A673 (cell line): ENCODE measurements at regions not wholly inside any gene's neighbourhood (a gene's known extent, or its start where the extent isn't known, plus 50 kb on each side); places are given as distances from the start of the nearest gene placed in this dataset.

Experiments
- BruUV-seq: library from RNA; stranded (reverse); fragments of 400-500 nt; replicated peaks from 2 replicates; lab custom pipeline; 2021; lab: Mats Ljungman, UMichigan
- CTCF ChIA-PET: fragments of 300-600 bp; sonication (Branson Sonifier 250); formaldehyde crosslinking; loops from one replicate; lab custom pipeline; 2022; ENCODE audit warnings: antibody characterized with exemption; lab: Charles Lee
- POLR2A ChIA-PET: fragments of 300-600 bp; sonication (Branson Sonifier 250); formaldehyde crosslinking; loops from one replicate; lab custom pipeline; 2022; ENCODE audit warnings: antibody characterized with exemption; ENCODE audit not compliant: low non-redundant PET; lab: Charles Lee
- DNase-seq: peaks from one replicate; pipeline ENCODE4 v3.0.0-alpha.2; 2015; ENCODE audit warnings: low spot score
- H3K27ac ChIP-seq: fragments of 200-600 bp; sonication (generic); 2 replicates; pipeline ENCODE4 v1.5.1; 2016; ENCODE audit warnings: mixed run types, low read depth, mild to moderate bottlenecking, mixed read lengths, antibody characterized with exemption, low read length; ENCODE audit not compliant: poor library complexity, severe bottlenecking
- H3K27me3 ChIP-seq: fragments of 200-600 bp; sonication (generic); replicated peaks from 2 replicates; pipeline ENCODE4 v1.6.1; 2017; ENCODE audit warnings: mixed run types, low read depth, mild to moderate bottlenecking, mixed read lengths, antibody characterized with exemption, low read length; ENCODE audit not compliant: insufficient read depth, poor library complexity
- H3K36me3 ChIP-seq: fragments of 200-600 bp; sonication (generic); 2 replicates; pipeline ENCODE4 v1.6.1; 2016; ENCODE audit warnings: mixed run types, mild to moderate bottlenecking, mixed read lengths, antibody characterized with exemption, low read length; ENCODE audit not compliant: insufficient read depth, poor library complexity, severe bottlenecking
- H3K4me1 ChIP-seq: fragments of 200-600 bp; sonication (generic); 2 replicates; pipeline ENCODE4 v1.6.1; 2017; ENCODE audit warnings: mixed run types, mild to moderate bottlenecking, mixed read lengths, antibody characterized with exemption, low read length; ENCODE audit not compliant: insufficient read depth, poor library complexity, severe bottlenecking
- H3K4me3 ChIP-seq: fragments of 200-600 bp; sonication (generic); 2 replicates; pipeline ENCODE4 v1.5.1; 2016; ENCODE audit warnings: low read depth, mixed run types, mild to moderate bottlenecking, mixed read lengths, low read length; ENCODE audit not compliant: poor library complexity, severe bottlenecking
- H3K9me3 ChIP-seq: fragments of 200-600 bp; sonication (generic); 2 replicates; pipeline ENCODE4 v1.6.1; 2016; ENCODE audit warnings: mixed run types, low read depth, mild to moderate bottlenecking, mixed read lengths, antibody characterized with exemption, low read length; ENCODE audit not compliant: poor library complexity, severe bottlenecking
- CTCF ChIP-seq: fragments of 300-800, 200-600 bp; sonication (generic); conservative IDR thresholded peaks from 2 replicates; pipeline ENCODE4 v1.5.1; 2017; ENCODE audit warnings: low read depth, mild to moderate bottlenecking, antibody characterized with exemption, low read length, moderate library complexity, mixed read lengths
- EZH2 ChIP-seq: fragments of 200-600 bp; sonication (generic); IDR thresholded peaks from 2 replicates; pipeline ENCODE4 v1.6.1; 2017; ENCODE audit warnings: borderline replicate concordance, low read depth, mild to moderate bottlenecking, mixed read lengths, antibody characterized with exemption, low read length; ENCODE audit not compliant: poor library complexity, severe bottlenecking
- intact Hi-C: fragments of 100-400 bp; cut with micrococcal nuclease; formaldehyde crosslinking; loops from one replicate; pipeline ENCODE4 v1.10.0; 2022; ENCODE audit not compliant: unreplicated experiment

GRCh38 chr6:14456941-14457340 lies 339.4 kb downstream of the CD83 start:
- H3K36me3 ChIP-seq: no peaks in the 10 kb centered on the region
- H3K4me1 ChIP-seq: no peaks in the 10 kb centered on the region
- ChIA-PET POLR2A (no interaction called here), CTCF (no interaction called here)
- H3K27ac ChIP-seq: no peak overlapping the region
- H3K9me3 ChIP-seq: peaks cover under 1% of the 10 kb centered on the region
- no TSS peak for BruUV-seq
- no peak overlapping the region for H3K4me3 ChIP-seq
- intact Hi-C loops: no loop called here
- no peak for DNase-seq
- TF ChIP-seq CTCF (no peak), EZH2 (no peak)
- no peaks in the 10 kb centered on the region for H3K27me3 ChIP-seq

GRCh38 chr6:14458669-14459266 lies 341.2 kb downstream of the CD83 start:
- Histone ChIP-seq H3K9me3 (peaks cover 3% of the 10 kb centered on the region), H3K27ac (no peak overlapping the region), H3K36me3 (no peaks in the 10 kb centered on the region), H3K27me3 (no peaks in the 10 kb centered on the region), H3K4me3 (no peak overlapping the region), H3K4me1 (no peaks in the 10 kb centered on the region)
- BruUV-seq: no TSS peak
- ChIA-PET CTCF (no interaction called here), POLR2A (no interaction called here)
- DNase-seq: peak; percentile 10
- no peak for TF ChIP-seq EZH2
- intact Hi-C loops: no loop called here

GRCh38 chr6:14459315-14459714 lies 341.7 kb downstream of the CD83 start:
- ChIA-PET POLR2A (no interaction called here), CTCF (no interaction called here)
- no peak for TF ChIP-seq EZH2
- no peak for TF ChIP-seq CTCF
- Histone ChIP-seq H3K27me3 (no peaks in the 10 kb centered on the region), H3K4me1 (no peaks in the 10 kb centered on the region), H3K9me3 (peaks cover 3% of the 10 kb centered on the region), H3K36me3 (no peaks in the 10 kb centered on the region), H3K4me3 (no peak overlapping the region), H3K27ac (no peak overlapping the region)
- intact Hi-C loops: no loop called here
- no peak for DNase-seq
- BruUV-seq: no TSS peak

GRCh38 chr6:14460556-14460955 lies 343.0 kb downstream of the CD83 start:
- no peak for TF ChIP-seq CTCF
- no peak for TF ChIP-seq EZH2
- H3K4me1 ChIP-seq: no peaks in the 10 kb centered on the region
- ChIA-PET CTCF (no interaction called here), POLR2A (no interaction called here)
- no peaks in the 10 kb centered on the region for H3K36me3 ChIP-seq
- intact Hi-C loops: no loop called here
- BruUV-seq: no TSS peak
- no peak overlapping the region for H3K27ac ChIP-seq
- no peak overlapping the region for H3K4me3 ChIP-seq
- H3K9me3 ChIP-seq: peaks cover 3% of the 10 kb centered on the region
- no peaks in the 10 kb centered on the region for H3K27me3 ChIP-seq
- no peak for DNase-seq
